ENCODE measurements at regions not wholly inside any gene's neighbourhood (a gene's known extent, or its start where the extent isn't known, plus 50 kb on each side); places are given as distances from the start of the nearest gene placed in this dataset.

DNA sequence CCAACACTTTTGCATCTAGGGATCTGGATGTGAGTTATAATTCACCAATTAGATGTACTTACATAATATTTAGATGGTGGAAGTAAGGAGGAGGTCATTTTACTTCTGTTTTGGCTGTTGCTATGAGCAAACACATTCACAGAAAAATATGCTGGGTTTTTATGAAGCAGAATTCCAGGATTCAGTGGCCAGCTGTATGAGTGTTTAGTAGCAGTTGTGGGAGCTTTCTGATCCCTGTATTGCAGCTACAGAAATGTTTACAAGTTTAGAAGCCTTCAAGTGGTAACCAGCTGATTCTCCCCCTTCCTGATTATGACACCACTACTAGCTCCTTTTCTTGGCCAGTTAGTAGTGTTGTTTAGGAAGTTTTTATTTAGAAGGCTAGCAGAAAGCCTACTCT is 177.0 kb downstream of the TENT5A start:
- Histone ChIP-seq H3K4me2 (no peak overlapping the region), H3K36me3 (no peaks in the 10 kb centered on the region), H3K27ac (no peak overlapping the region), H4K20me1 (no peaks in the 10 kb centered on the region), H3K4me3 (no peak overlapping the region), H3K4me1 (no peaks in the 10 kb centered on the region), H3K9me3 (replicated peaks in 1 of 11) (no peaks in the 10 kb centered on the region), H3K9ac (no peak overlapping the region), H3K27me3 (no peaks in the 10 kb centered on the region)
- no peak for TF ChIP-seq Cebpa-rat (IDR thresholded peaks at IDR 0.05)

DNA sequence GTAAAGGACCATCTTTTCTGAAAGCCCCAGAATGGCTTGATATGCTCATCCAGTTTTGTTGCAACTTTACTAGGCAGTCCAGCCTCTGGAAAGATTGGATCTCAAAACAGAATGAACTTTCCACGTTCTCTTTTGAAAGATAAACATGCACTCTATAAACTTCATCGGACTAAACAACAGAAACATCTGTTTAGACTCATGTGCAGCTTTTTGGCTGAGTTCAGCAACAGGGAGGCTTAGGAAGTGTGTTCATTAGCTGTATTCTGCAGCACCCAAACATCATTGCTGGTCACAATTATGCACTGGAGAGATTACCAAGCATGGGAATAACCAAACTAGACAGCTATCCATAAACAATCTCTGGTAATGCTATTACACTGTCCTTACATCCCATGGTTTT is 180.5 kb downstream of the TENT5A start:
- peaks cover 0 to 6% (median 0%) of the 10 kb centered on the region in 10 experiments; a peak in 1 of 20 replicates for H3K4me1 ChIP-seq
- no peak overlapping the region for H3K4me3 ChIP-seq
- H3K27ac ChIP-seq: no peak overlapping the region
- H4K20me1 ChIP-seq: no peaks in the 10 kb centered on the region
- no peaks in the 10 kb centered on the region for H3K36me3 ChIP-seq
- TF ChIP-seq Cebpa-rat (IDR thresholded peaks at IDR 0.05): no peak
- H3K9ac ChIP-seq: no peak overlapping the region
- H3K4me2 ChIP-seq: no peak overlapping the region
- no peaks in the 10 kb centered on the region for H3K9me3 ChIP-seq (replicated peaks in 1 of 11)
- H3K27me3 ChIP-seq: no peaks in the 10 kb centered on the region

DNA sequence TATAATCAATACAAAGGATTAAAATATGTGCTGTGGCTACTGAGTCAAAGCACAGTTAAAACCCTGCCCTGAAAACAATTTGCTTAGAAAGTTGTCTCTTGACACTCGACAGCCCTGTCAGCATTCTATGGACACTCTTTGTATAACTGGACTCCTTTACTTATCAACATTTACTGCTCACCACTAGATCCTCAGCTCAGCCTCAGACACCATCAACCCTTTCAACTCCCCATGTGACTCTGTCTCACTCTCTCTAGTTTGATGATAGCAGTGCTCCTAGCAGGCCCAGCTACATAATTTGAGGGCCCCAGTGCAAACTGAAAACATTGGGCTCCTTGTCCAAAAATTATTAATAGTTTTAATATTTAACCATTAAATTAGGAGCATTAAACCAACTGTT is 181.8 kb downstream of the TENT5A start:
- Histone ChIP-seq H3K36me3 (no peaks in the 10 kb centered on the region), H3K4me3 (no peak overlapping the region), H3K9ac (no peak overlapping the region), H3K9me3 (replicated peaks in 1 of 11) (no peaks in the 10 kb centered on the region), H3K4me2 (no peak overlapping the region), H3K27me3 (no peaks in the 10 kb centered on the region), H3K4me1 (peaks cover 0 to 6% (median 0%) of the 10 kb centered on the region in 10 experiments; a peak in 1 of 20 replicates), H3K27ac (no peak overlapping the region), H4K20me1 (no peaks in the 10 kb centered on the region)
- TF ChIP-seq Cebpa-rat (IDR thresholded peaks at IDR 0.05): no peak

DNA sequence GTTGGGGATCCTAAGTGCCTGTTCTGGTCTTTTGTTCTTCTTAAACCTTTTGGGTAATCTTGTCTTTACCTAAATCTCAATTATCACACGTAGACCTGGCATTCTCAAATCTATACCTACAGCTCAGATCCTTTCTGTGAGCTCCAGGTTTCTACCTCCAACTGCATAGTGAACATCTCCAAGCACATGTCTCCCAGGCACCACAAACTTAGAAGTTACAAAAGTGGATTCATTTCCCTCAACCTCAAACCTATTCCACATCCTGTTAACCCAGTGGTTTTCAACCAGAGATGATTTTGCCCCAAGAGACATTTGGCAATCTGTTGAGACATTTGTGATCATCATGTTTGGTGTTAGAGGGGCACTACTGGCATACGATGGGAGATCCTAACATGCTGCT is 183.5 kb downstream of the TENT5A start:
- Histone ChIP-seq H3K4me1 (peaks cover 0 to 6% (median 0%) of the 10 kb centered on the region in 10 experiments; a peak in 1 of 20 replicates), H3K9me3 (replicated peaks in 1 of 11) (no peaks in the 10 kb centered on the region), H3K4me3 (no peak overlapping the region), H3K27ac (no peak overlapping the region), H3K9ac (no peak overlapping the region), H4K20me1 (no peaks in the 10 kb centered on the region), H3K27me3 (no peaks in the 10 kb centered on the region), H3K4me2 (peak overlapping the region in 4 of 11 experiments; percentile 16 to 49 (median 32); a peak in 6 of 22 replicates), H3K36me3 (no peaks in the 10 kb centered on the region)
- TF ChIP-seq Cebpa-rat (IDR thresholded peaks at IDR 0.05): no peak

DNA sequence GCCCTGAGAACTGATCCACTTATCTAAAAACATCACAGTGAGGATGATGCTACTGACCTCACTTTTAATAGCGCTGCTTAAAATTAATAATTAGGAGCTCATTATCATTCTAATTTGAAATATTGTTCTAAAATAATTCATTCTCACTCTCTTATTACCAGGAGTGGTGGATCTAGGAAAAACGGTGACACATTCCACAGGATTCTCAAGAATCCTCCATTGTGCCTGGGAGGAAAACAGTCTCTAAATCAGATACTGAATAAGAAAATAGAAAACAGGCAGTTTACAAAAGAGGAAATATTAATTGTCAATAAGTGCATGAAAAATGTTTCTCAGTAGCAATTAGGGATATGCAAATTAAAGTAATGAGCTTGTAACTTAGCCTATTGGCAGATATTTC is 187.4 kb downstream of the TENT5A start:
- peaks cover 0 to 6% (median 0%) of the 10 kb centered on the region in 10 experiments; a peak in 1 of 20 replicates for H3K4me1 ChIP-seq
- no peak overlapping the region for H3K27ac ChIP-seq

DNA sequence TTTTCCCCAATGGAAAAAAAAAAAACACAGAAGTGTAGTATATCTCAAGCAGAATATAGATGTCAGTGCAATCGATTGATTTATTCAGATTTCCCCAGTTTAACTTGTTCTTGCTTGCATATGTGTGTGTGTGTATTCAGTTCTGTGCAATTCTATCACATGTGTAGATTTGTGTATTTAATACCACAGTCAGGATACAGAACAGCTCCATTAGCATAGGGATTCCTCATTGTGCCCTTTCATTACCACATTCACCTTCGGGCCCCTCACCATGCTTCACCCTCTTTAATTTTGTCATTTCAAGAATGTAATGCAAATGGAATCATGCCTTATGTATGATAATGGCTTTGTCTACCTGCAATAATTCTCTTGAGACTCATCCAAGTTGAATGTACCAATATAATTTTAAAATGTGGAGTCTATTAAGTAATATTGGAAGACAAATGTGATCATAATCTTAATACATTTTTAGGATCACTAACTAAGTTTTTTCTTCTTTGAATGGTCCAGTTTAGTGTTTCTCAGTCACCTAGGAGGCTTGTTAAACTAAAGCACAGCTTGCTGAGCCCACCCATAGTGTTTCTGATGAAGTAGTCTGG is 187.9 kb downstream of the TENT5A start:
- Histone ChIP-seq H3K4me1 (peaks cover 0 to 6% (median 0%) of the 10 kb centered on the region in 10 experiments; a peak in 1 of 20 replicates), H3K27ac (no peak overlapping the region), H4K20me1 (no peaks in the 10 kb centered on the region), H3K27me3 (no peaks in the 10 kb centered on the region), H3K9ac (no peak overlapping the region), H3K4me3 (no peak overlapping the region), H3K4me2 (no peak overlapping the region), H3K9me3 (replicated peaks in 1 of 11) (no peaks in the 10 kb centered on the region), H3K36me3 (no peaks in the 10 kb centered on the region)
- no peak for TF ChIP-seq Cebpa-rat (IDR thresholded peaks at IDR 0.05)

More for the DNA sequence above, 187.4 kb downstream of the TENT5A start:
- H3K9me3 ChIP-seq (replicated peaks in 1 of 11): no peaks in the 10 kb centered on the region
- no peak for TF ChIP-seq Cebpa-rat (IDR thresholded peaks at IDR 0.05)
- no peak overlapping the region for H3K9ac ChIP-seq
- H3K27me3 ChIP-seq: no peaks in the 10 kb centered on the region
- no peaks in the 10 kb centered on the region for H3K36me3 ChIP-seq
- no peak overlapping the region for H3K4me3 ChIP-seq
- H3K4me2 ChIP-seq: no peak overlapping the region
- no peaks in the 10 kb centered on the region for H4K20me1 ChIP-seq

DNA sequence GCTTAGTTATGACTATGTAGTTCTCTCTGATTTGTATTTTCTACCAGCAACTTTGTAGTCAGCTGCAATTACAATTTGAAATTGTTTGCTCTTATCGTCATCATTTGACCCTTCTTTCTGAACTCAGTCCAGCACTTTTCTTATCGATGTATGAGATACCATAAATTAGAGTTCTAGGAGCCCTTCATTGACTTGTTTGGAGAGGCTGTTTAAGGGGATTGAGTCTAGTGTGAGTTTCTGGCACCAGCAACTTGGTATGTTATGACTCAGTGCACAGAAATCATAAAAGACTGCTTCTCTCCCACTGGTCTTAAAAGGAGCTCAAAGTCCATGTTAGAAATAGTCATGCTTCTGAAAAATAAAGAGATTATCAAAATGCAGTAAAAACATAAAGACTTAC is 190.3 kb downstream of the TENT5A start:
- no peak for TF ChIP-seq Cebpa-rat (IDR thresholded peaks at IDR 0.05)
- H3K27ac ChIP-seq: no peak overlapping the region
- no peaks in the 10 kb centered on the region for H3K27me3 ChIP-seq
- no peaks in the 10 kb centered on the region for H3K36me3 ChIP-seq
- H3K4me3 ChIP-seq: no peak overlapping the region
- H3K9me3 ChIP-seq (replicated peaks in 1 of 11): no peaks in the 10 kb centered on the region
- no peaks in the 10 kb centered on the region for H4K20me1 ChIP-seq
- H3K4me1 ChIP-seq: no peaks in the 10 kb centered on the region
- no peak overlapping the region for H3K9ac ChIP-seq
- H3K4me2 ChIP-seq: no peak overlapping the region

DNA sequence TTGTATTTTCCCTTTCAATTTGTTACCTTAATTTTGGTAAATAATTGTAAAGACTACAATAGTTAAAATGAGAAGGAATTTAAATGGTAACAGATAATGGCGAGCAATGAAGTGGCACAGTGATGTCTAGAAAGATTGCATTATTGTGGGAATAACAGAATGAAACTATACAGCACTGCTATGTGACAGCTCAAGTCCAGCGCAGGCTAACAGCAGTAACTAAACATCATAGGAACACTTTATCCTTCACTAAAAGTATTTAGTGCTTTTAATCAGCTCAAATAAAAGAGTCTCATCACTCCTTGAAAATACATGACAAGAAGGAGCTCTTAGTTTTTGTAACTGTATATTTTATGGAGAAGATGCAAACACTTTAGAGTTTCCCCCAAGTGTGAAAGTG is 190.8 kb downstream of the TENT5A start:
- no peak overlapping the region for H3K9ac ChIP-seq
- no peak overlapping the region for H3K4me2 ChIP-seq
- H3K9me3 ChIP-seq (replicated peaks in 1 of 11): no peaks in the 10 kb centered on the region
- H3K27ac ChIP-seq: no peak overlapping the region
- H3K36me3 ChIP-seq: no peaks in the 10 kb centered on the region
- no peak for TF ChIP-seq Cebpa-rat (IDR thresholded peaks at IDR 0.05)
- no peaks in the 10 kb centered on the region for H3K4me1 ChIP-seq
- no peaks in the 10 kb centered on the region for H3K27me3 ChIP-seq
- no peaks in the 10 kb centered on the region for H4K20me1 ChIP-seq
- H3K4me3 ChIP-seq: no peak overlapping the region

DNA sequence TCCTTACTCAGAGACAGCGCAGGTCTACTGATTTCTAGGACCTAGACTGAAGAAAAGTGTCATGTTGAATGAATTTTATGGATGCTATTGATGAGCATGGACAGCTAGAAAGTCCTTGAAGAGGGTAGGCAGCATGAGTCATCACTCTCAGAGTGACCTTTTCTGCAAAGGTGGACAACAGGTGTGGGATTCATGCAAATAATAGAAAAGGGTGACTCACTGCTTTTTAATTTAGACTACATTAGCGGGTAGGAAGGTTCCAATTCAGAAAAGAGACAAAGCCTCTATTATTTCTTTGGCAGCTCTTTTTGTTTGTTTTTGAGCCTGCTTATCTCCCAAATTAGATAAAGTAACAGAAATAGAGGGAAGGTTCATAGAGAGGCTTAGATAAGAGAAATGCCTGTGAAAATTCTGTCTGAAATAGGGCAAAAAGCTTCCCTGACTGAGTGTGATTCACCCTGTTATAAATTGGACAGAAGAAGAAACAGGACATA is 191.4 kb downstream of the TENT5A start:
- H3K9ac ChIP-seq: no peak overlapping the region

DNA sequence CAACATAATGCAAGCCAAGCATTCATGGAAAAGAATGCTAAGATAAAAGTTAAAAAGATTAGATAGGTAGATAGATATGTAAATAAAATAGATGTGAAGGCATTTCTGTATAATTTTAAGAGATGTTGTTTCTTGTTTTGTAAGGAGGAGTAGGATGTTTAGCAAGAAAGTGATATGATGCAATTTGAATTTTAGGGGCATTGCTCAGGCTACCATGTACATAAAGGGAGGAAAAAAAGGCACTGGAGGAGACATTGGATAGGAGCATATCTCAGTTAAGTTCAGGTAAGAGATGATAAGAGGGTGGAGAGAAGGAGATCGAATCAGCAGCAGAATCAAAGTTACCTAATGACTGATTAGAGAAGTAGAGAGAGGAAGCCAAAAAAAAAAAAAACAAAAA is 194.7 kb downstream of the TENT5A start:
- H3K9ac ChIP-seq: no peak overlapping the region
- no peaks in the 10 kb centered on the region for H3K27me3 ChIP-seq
- H3K4me2 ChIP-seq: no peak overlapping the region
- no peaks in the 10 kb centered on the region for H3K36me3 ChIP-seq
- TF ChIP-seq Cebpa-rat (IDR thresholded peaks at IDR 0.05): no peak
- H3K27ac ChIP-seq: no peak overlapping the region
- H3K4me3 ChIP-seq: no peak overlapping the region
- H4K20me1 ChIP-seq: no peaks in the 10 kb centered on the region
- no peaks in the 10 kb centered on the region for H3K4me1 ChIP-seq
- H3K9me3 ChIP-seq (replicated peaks in 1 of 11): no peaks in the 10 kb centered on the region

More for the DNA sequence above, 191.4 kb downstream of the TENT5A start:
- H3K4me2 ChIP-seq: no peak overlapping the region
- no peaks in the 10 kb centered on the region for H3K27me3 ChIP-seq
- H3K27ac ChIP-seq: no peak overlapping the region
- H3K36me3 ChIP-seq: no peaks in the 10 kb centered on the region
- no peak overlapping the region for H3K4me3 ChIP-seq
- no peaks in the 10 kb centered on the region for H3K4me1 ChIP-seq
- no peaks in the 10 kb centered on the region for H3K9me3 ChIP-seq (replicated peaks in 1 of 11)
- no peak for TF ChIP-seq Cebpa-rat (IDR thresholded peaks at IDR 0.05)
- no peaks in the 10 kb centered on the region for H4K20me1 ChIP-seq
